HG02798 (cell line): ENCODE measurements at regions not wholly inside any gene's neighbourhood (a gene's known extent, or its start where the extent isn't known, plus 50 kb on each side); places are given as distances from the start of the nearest gene placed in this dataset.

Source experiments
- ATAC-seq: cut with Tn5 transposase; IDR thresholded peaks from one replicate; pipeline ENCODE4 v1.9.1; 2021; ENCODE audit warnings: mild to moderate bottlenecking; ENCODE audit not compliant: unreplicated experiment, poor library complexity

DNA sequence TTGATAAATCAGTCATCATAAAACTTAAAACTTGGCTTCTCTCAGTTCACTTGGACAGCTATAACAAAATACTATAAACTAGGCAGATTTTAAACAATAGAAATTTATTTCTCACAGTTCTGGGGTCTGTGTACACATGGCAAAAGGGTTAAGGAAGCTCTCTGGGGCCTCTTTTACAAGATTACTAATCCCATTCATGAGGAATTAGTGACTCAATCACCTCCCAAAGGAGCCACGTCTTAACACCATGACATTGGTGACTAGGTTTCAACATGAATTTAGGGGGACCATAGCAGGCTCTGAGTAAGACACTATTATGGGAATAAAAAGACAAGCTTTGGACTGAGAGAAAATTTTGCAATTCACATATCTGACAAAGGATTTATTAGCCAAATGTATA is 436.5 kb downstream of the PDZRN4 start:
- no peak for ATAC-seq
